ENCODE measurements at regions not wholly inside any gene's neighbourhood (a gene's known extent, or its start where the extent isn't known, plus 50 kb on each side); places are given as distances from the start of the nearest gene placed in this dataset.

- TF ChIP-seq POLR2AphosphoS5 (IDR thresholded peaks at IDR 0.05) (no peak), CTCF (IDR thresholded peaks at IDR 0.05) (no peak), POLR2A (IDR thresholded peaks at IDR 0.05) (no peak)
These were observed 429.9 kb downstream of the SPRY2 start for GRCh38 chr13:79910875-79911540.

All from gastroesophageal sphincter (tissue), 3 donors.